ENCODE measurements at regions not wholly inside any gene's neighbourhood (a gene's known extent, or its start where the extent isn't known, plus 50 kb on each side); places are given as distances from the start of the nearest gene placed in this dataset.

- peaks cover 0 to 19% (median 2%) of the 10 kb centered on the region in 3 experiments for H3K27me3 ChIP-seq (ENCODE audit: control insufficient read depth in 3 of 3, insufficient read depth in 3 of 3, low read depth in 1 of 3, low read length in 3 of 3)
- H3K14ac ChIP-seq (ENCODE audit: low read length): no peak overlapping the region
- no peak for DNase-seq (ENCODE audit: low spot score)
- H3K9me3 ChIP-seq (replicated peaks in 1 of 2; ENCODE audit: control insufficient read depth in 2 of 2, insufficient read depth in 1 of 2, low read depth in 1 of 2, low read length in 2 of 2): no peaks in the 10 kb centered on the region
- H3K4ac ChIP-seq (ENCODE audit: low read length): no peak overlapping the region
- no peak overlapping the region for H2BK5ac ChIP-seq (ENCODE audit: low read length)
- H3K18ac ChIP-seq (ENCODE audit: low read length): no peak overlapping the region
- WGBS, 2 donors (ENCODE audit: extremely low coverage in 2 of 2, insufficient read length in 2 of 2, insufficient replicate concordance in 1 of 2): no CpG with 5 or more reads among the region's 10 CpGs
- H3K4me1 ChIP-seq (ENCODE audit: control insufficient read depth in 2 of 2, insufficient read depth in 1 of 2, low read depth in 1 of 2, low read length in 2 of 2): peaks cover 0 to 5% of the 10 kb centered on the region in 2 donors
- no peaks in the 10 kb centered on the region for H3K36me3 ChIP-seq (replicated peaks in 1 of 2; ENCODE audit: control insufficient read depth in 2 of 2, insufficient read depth in 2 of 2, low read length in 2 of 2)
- H2BK120ac ChIP-seq (ENCODE audit: low read depth, low read length): no peak overlapping the region
- H3K23ac ChIP-seq (ENCODE audit: low read depth, low read length, poor library complexity): no peak overlapping the region
- H2AFZ ChIP-seq (ENCODE audit: low read length): no peak overlapping the region
- no peak overlapping the region for H2AK5ac ChIP-seq (ENCODE audit: low read depth, low read length)
- no peak overlapping the region for H3K27ac ChIP-seq (replicated peaks; ENCODE audit: low read length)
- no peak overlapping the region for H4K8ac ChIP-seq (ENCODE audit: low read depth, low read length)
- no peak overlapping the region for H2BK12ac ChIP-seq (ENCODE audit: low read length)
- no peak overlapping the region for H3K4me2 ChIP-seq (ENCODE audit: insufficient read depth, low read length, poor library complexity, severe bottlenecking)
- H2BK15ac ChIP-seq (ENCODE audit: low read length): no peak overlapping the region
- no peak overlapping the region for H3K9ac ChIP-seq (ENCODE audit: low read depth, low read length, poor library complexity)
- H3K79me1 ChIP-seq (ENCODE audit: low read depth, low read length): no peaks in the 10 kb centered on the region
- H4K91ac ChIP-seq (ENCODE audit: low read depth, low read length, poor library complexity): no peak overlapping the region
- H3K4me3 ChIP-seq (ENCODE audit: low read length in 2 of 2): no peak overlapping the region
These were observed 103.7 kb downstream of the SLC16A1 start for GRCh38 chr1:112852276-112852675.

GRCh38 chr1:112850034-112850757, 105.8 kb downstream of the SLC16A1 start:
- Histone ChIP-seq H3K27ac (replicated peaks; ENCODE audit: low read length) (no peak overlapping the region), H4K8ac (ENCODE audit: low read depth, low read length) (no peak overlapping the region), H3K4me1 (ENCODE audit: control insufficient read depth in 2 of 2, insufficient read depth in 1 of 2, low read depth in 1 of 2, low read length in 2 of 2) (peaks cover 0 to 5% of the 10 kb centered on the region in 2 donors), H3K79me1 (ENCODE audit: low read depth, low read length) (no peaks in the 10 kb centered on the region), H2AFZ (ENCODE audit: low read length) (peak overlapping the region; percentile 97), H3K4me3 (ENCODE audit: low read length in 2 of 2) (peak overlapping the region; percentile 45 to 75), H2BK12ac (ENCODE audit: low read length) (no peak overlapping the region), H3K4ac (ENCODE audit: low read length) (no peak overlapping the region), H3K4me2 (ENCODE audit: insufficient read depth, low read length, poor library complexity, severe bottlenecking) (peak overlapping the region; percentile 61), H2BK5ac (ENCODE audit: low read length) (no peak overlapping the region), H3K9ac (ENCODE audit: low read depth, low read length, poor library complexity) (no peak overlapping the region), H3K9me3 (replicated peaks in 1 of 2; ENCODE audit: control insufficient read depth in 2 of 2, insufficient read depth in 1 of 2, low read depth in 1 of 2, low read length in 2 of 2) (no peaks in the 10 kb centered on the region), H3K27me3 (ENCODE audit: control insufficient read depth in 3 of 3, insufficient read depth in 3 of 3, low read depth in 1 of 3, low read length in 3 of 3) (peaks cover 0 to 19% (median 2%) of the 10 kb centered on the region in 3 experiments), H2AK5ac (ENCODE audit: low read depth, low read length) (no peak overlapping the region), H2BK15ac (ENCODE audit: low read length) (no peak overlapping the region), H3K36me3 (replicated peaks in 1 of 2; ENCODE audit: control insufficient read depth in 2 of 2, insufficient read depth in 2 of 2, low read length in 2 of 2) (no peaks in the 10 kb centered on the region), H3K14ac (ENCODE audit: low read length) (no peak overlapping the region), H4K91ac (ENCODE audit: low read depth, low read length, poor library complexity) (no peak overlapping the region), H3K23ac (ENCODE audit: low read depth, low read length, poor library complexity) (no peak overlapping the region), H3K18ac (ENCODE audit: low read length) (peak overlapping the region; percentile 99), H2BK120ac (ENCODE audit: low read depth, low read length) (no peak overlapping the region)
- DNase-seq (ENCODE audit: low spot score): no peak
- no CpG with 5 or more reads among the region's 40 CpGs for WGBS, 2 donors (ENCODE audit: extremely low coverage in 2 of 2, insufficient read length in 2 of 2, insufficient replicate concordance in 1 of 2)

GRCh38 chr1:112849425-112850033, 106.5 kb downstream of the SLC16A1 start:
- Histone ChIP-seq H3K4me3 (ENCODE audit: low read length in 2 of 2) (peak overlapping the region; percentile 45 to 75), H2BK5ac (ENCODE audit: low read length) (no peak overlapping the region), H2BK120ac (ENCODE audit: low read depth, low read length) (no peak overlapping the region), H3K9ac (ENCODE audit: low read depth, low read length, poor library complexity) (peak overlapping the region; percentile 74), H2BK12ac (ENCODE audit: low read length) (no peak overlapping the region), H4K91ac (ENCODE audit: low read depth, low read length, poor library complexity) (no peak overlapping the region), H3K27me3 (ENCODE audit: control insufficient read depth in 3 of 3, insufficient read depth in 3 of 3, low read depth in 1 of 3, low read length in 3 of 3) (peaks cover 0 to 19% (median 2%) of the 10 kb centered on the region in 3 experiments), H3K9me3 (replicated peaks in 1 of 2; ENCODE audit: control insufficient read depth in 2 of 2, insufficient read depth in 1 of 2, low read depth in 1 of 2, low read length in 2 of 2) (no peaks in the 10 kb centered on the region), H2BK15ac (ENCODE audit: low read length) (no peak overlapping the region), H3K23ac (ENCODE audit: low read depth, low read length, poor library complexity) (peak overlapping the region; percentile 21), H4K8ac (ENCODE audit: low read depth, low read length) (peak overlapping the region; percentile 54), H2AK5ac (ENCODE audit: low read depth, low read length) (no peak overlapping the region), H3K4me2 (ENCODE audit: insufficient read depth, low read length, poor library complexity, severe bottlenecking) (peak overlapping the region; percentile 61), H3K36me3 (replicated peaks in 1 of 2; ENCODE audit: control insufficient read depth in 2 of 2, insufficient read depth in 2 of 2, low read length in 2 of 2) (no peaks in the 10 kb centered on the region), H3K79me1 (ENCODE audit: low read depth, low read length) (no peaks in the 10 kb centered on the region), H2AFZ (ENCODE audit: low read length) (peak overlapping the region; percentile 97), H3K27ac (replicated peaks; ENCODE audit: low read length) (no peak overlapping the region), H3K18ac (ENCODE audit: low read length) (peak overlapping the region; percentile 99), H3K4me1 (ENCODE audit: control insufficient read depth in 2 of 2, insufficient read depth in 1 of 2, low read depth in 1 of 2, low read length in 2 of 2) (peaks cover 0 to 5% of the 10 kb centered on the region in 2 donors), H3K14ac (ENCODE audit: low read length) (peak overlapping the region; percentile 87), H3K4ac (ENCODE audit: low read length) (no peak overlapping the region)
- DNase-seq (ENCODE audit: low spot score): peak; percentile 35
- no CpG with 5 or more reads among the region's 58 CpGs for WGBS, 2 donors (ENCODE audit: extremely low coverage in 2 of 2, insufficient read length in 2 of 2, insufficient replicate concordance in 1 of 2)

- H3K4me1 ChIP-seq (ENCODE audit: control insufficient read depth in 2 of 2, insufficient read depth in 1 of 2, low read depth in 1 of 2, low read length in 2 of 2): peaks cover 0 to 3% of the 10 kb centered on the region in 2 donors
- no peak overlapping the region for H3K27ac ChIP-seq (replicated peaks; ENCODE audit: low read length)
- no peak overlapping the region for H2BK5ac ChIP-seq (ENCODE audit: low read length)
- H2BK15ac ChIP-seq (ENCODE audit: low read length): no peak overlapping the region
- H3K4ac ChIP-seq (ENCODE audit: low read length): no peak overlapping the region
- no CpG with 5 or more reads among the region's 10 CpGs for WGBS, 2 donors (ENCODE audit: extremely low coverage in 2 of 2, insufficient read length in 2 of 2, insufficient replicate concordance in 1 of 2)
- no peak overlapping the region for H4K8ac ChIP-seq (ENCODE audit: low read depth, low read length)
- H2AFZ ChIP-seq (ENCODE audit: low read length): no peak overlapping the region
- no peak overlapping the region for H3K18ac ChIP-seq (ENCODE audit: low read length)
- no peak overlapping the region for H2BK12ac ChIP-seq (ENCODE audit: low read length)
- no peak overlapping the region for H3K9ac ChIP-seq (ENCODE audit: low read depth, low read length, poor library complexity)
- no peaks in the 10 kb centered on the region for H3K9me3 ChIP-seq (replicated peaks in 1 of 2; ENCODE audit: control insufficient read depth in 2 of 2, insufficient read depth in 1 of 2, low read depth in 1 of 2, low read length in 2 of 2)
- no peak for DNase-seq (ENCODE audit: low spot score)
- H3K14ac ChIP-seq (ENCODE audit: low read length): no peak overlapping the region
- H2BK120ac ChIP-seq (ENCODE audit: low read depth, low read length): no peak overlapping the region
- H3K79me1 ChIP-seq (ENCODE audit: low read depth, low read length): no peaks in the 10 kb centered on the region
- no peak overlapping the region for H3K23ac ChIP-seq (ENCODE audit: low read depth, low read length, poor library complexity)
- no peak overlapping the region for H3K4me2 ChIP-seq (ENCODE audit: insufficient read depth, low read length, poor library complexity, severe bottlenecking)
- no peak overlapping the region for H2AK5ac ChIP-seq (ENCODE audit: low read depth, low read length)
- no peak overlapping the region for H4K91ac ChIP-seq (ENCODE audit: low read depth, low read length, poor library complexity)
- no peak overlapping the region for H3K4me3 ChIP-seq (ENCODE audit: low read length in 2 of 2)
- no peaks in the 10 kb centered on the region for H3K36me3 ChIP-seq (replicated peaks in 1 of 2; ENCODE audit: control insufficient read depth in 2 of 2, insufficient read depth in 2 of 2, low read length in 2 of 2)
- H3K27me3 ChIP-seq (ENCODE audit: control insufficient read depth in 3 of 3, insufficient read depth in 3 of 3, low read depth in 1 of 3, low read length in 3 of 3): no peaks in the 10 kb centered on the region
These were observed 114.2 kb downstream of the SLC16A1 start for GRCh38 chr1:112841825-112842224.
